DMS79 (cell line): ENCODE measurements at regions not wholly inside any gene's neighbourhood (a gene's known extent, or its start where the extent isn't known, plus 50 kb on each side); places are given as distances from the start of the nearest gene placed in this dataset.
"Not testable (repeated sequence)": the region's sequence is repeated elsewhere in the genome, so short reads cannot be mapped to it uniquely, and the experiment has no call there.

Experiments used
- DNase-seq: peaks from one replicate; lab custom pipeline; 2025; lab: John Stamatoyannopoulos, UW

GRCh38 chr6:79431537-79431933, 105.7 kb downstream of the LCA5 start:
- no peak for DNase-seq

GRCh38 chr6:79430913-79431536, 106.2 kb downstream of the LCA5 start:
- DNase-seq: no peak

DNA sequence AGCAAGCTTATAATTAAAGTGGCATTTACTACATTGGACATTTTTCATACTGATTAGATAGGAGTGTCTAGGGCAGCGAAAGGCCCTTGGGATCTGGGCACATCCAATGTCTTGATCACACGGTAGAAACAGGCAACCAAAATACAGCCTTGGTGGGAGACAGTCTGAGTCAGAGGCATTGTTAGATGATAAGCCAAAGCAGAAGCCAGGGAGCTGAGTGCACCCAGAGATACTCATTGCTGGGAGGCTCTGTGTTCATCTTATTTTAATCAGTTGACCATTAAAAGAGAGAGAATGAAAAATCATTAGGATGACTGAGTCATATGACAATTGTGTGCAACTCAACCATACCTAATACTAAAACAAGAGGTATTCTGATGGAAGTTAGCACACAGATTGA, 109.5 kb downstream of the LCA5 start:
- DNase-seq: no peak

- DNase-seq: no peak
Observed at GRCh38 chr6:79426625-79427278, 110.5 kb downstream of the LCA5 start.

GRCh38 chr6:79425589-79426311, 111.5 kb downstream of the LCA5 start:
- DNase-seq: no peak

DNA sequence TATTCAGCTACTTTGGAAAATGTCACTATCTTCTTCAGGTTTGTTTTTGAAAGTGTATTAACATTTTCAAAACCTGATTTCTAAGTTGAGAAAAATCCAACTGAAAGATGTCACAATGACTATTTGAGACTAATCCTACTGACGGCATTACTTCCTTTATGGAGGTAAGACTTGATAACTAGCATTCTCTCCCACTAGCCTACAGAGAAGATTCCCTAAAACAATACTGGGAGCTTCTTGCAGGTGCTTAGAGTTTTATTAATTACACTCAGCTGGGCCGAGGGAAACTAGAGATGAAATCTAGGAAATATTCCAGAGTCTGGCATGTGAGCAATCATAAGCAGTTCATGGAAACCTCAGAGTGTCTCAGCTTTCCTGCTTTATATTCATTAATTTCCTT, 114.0 kb downstream of the LCA5 start:
- DNase-seq: no peak

DNA sequence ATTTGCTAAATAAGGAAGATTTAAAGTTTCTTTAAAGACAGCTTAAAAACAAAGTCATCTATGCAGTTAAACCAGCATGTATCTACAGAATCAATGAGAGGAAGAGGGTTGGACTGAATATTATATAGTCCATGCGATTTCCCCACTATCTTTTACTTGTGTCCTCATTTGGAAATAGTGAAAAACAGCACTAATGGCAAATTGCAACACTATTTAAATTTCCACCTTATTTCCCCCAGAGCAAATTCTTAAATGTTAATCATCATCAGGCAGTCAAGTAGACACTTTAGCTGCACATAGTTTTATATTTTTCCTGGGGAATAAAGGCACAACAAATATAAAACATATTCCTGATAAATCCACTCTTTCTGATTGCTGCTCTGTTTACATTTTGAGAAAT, 114.6 kb downstream of the LCA5 start:
- DNase-seq: no peak

GRCh38 chr6:79421707-79422484, 115.3 kb downstream of the LCA5 start:
- DNase-seq: peak; percentile 81

GRCh38 chr6:79421001-79421411, 116.2 kb downstream of the LCA5 start:
- DNase-seq: no peak

DNA sequence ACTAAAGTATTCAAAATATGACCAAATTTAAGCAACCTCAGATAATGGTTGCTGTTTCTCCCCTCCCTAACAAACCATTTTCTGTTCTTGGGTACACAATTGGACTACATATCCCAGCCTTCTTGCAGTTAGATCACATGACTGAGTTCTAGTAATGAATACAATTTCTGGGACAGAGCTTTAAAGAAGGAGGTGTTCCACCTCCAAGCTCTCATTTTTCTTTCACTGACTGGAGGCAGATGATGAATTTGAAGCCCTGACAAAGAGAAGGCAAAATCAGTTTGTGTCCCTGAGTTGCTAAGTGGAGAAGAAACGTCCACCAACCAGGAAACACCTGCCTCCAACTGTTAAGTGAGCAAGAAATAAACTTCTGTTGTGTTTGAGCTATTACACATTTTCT, 117.2 kb downstream of the LCA5 start:
- no peak for DNase-seq

DNA sequence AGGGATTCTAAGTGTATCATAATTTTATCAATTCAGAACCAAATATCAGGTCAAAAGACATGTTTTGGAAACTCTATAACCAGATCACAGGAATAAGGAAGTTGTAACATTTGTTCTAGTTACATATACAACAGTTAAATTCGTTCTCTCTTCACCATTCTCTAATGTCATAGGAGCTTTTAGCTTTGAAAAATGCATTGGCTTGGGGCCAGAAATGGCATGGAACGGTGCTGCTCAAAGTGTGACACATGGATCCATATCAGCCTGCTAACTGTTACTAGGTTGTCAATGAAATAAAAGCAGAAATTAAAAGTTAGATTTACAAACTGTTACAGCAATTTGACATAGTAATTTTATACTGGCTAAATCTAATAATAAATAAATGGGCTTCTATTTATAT, 120.3 kb downstream of the LCA5 start:
- no peak for DNase-seq

DNA sequence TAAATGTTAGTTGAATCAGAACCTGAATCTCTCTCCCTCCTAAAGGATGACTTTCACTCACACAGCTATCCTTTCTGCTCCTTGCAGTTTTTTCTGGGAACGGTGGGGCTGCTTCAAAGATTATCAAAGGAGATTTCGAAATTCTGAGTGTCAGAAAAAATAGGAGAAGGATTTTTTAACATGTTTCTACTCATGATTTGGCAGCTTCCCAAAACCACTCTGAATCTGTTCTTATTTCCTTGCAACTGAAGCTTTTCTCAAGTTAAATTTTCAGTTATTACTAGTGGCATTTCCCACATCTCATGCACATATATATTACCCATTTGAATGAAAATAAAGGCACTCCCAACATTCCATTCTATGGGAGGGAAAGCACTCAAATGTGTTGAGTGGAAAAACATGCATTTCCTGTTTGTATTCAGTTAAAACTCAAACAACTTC, 123.6 kb downstream of the LCA5 start:
- no peak for DNase-seq

GRCh38 chr6:79410806-79411205, 126.4 kb downstream of the LCA5 start:
- no peak for DNase-seq

DNA sequence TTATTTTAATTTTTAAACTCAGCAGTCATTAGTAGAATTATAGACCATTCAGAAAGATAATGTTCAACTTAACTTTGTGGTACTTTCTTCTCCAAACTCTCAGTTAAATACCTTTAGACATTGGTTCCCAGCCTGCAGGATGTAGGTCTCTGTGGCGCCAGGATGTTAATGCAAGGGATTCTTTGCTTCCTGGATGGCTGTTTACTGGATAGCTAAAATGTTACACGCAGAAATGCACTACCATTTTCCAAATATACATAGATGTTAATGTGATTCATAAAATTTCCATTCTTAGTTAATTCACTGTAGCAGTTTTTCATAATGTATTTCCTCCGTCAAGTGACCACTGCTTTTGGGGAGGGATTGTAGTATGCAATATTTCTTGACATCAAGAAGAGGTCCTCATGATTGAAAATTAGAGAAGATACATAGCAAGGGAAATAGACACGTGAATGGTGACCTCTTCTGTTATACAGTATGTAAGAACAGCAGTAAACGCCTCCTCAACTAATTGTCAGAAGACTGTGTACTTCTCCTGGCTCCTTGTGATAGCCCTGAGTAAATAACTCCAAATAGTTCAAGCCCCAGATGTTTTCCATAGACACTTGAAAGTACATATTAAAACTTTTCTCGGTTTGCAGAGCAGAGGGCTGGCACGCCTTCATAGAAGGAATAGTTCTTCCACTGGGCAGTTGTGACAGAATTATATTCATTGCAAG, 128.8 kb downstream of the LCA5 start:
- no peak for DNase-seq

DNA sequence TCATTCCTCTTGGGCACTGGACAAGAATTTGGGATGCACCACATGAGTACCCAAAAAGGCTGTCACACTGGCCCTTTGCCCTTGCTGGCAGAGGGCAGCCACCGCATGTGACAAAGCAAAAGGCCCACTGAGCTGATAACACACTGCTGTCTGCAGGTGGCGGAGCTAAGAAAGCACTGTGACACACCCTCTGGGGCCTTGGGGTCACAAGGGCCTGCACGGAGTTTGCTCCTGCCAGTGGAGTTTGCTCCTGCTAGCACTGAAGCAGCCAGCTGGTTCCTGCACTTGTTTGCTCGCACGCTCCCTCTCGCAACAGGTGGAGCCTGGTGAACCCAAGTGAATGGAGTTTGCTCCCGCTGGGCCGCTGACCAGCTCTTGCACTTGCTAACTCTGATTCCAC, 132.6 kb downstream of the LCA5 start:
- DNase-seq: no peak

GRCh38 chr6:79404261-79404660, 133.0 kb downstream of the LCA5 start:
- DNase-seq: no peak

DNA sequence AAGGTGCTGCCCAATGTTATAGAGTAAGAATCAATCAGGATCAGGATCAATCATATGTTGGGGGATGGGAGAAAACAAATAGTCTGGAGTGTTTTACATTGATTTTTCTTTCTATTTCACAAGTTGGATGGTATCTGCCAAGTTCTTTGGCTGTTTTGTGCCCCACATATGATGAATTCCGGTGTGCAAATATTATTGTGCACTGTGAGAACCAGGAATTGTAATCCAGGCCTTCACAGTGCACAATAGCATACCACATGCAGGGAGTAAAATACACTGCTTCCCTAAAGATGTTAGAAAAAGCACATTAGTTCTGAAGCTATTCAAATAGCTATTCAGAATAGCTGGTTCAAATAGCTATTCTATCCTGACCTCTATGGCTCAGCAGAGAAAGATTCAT, 133.7 kb downstream of the LCA5 start:
- DNase-seq: no peak

- DNase-seq: no peak
Observed at GRCh38 chr6:79403086-79403485, 134.1 kb downstream of the LCA5 start.

GRCh38 chr6:79399499-79399898, 137.7 kb downstream of the LCA5 start:
- no peak for DNase-seq

DNA sequence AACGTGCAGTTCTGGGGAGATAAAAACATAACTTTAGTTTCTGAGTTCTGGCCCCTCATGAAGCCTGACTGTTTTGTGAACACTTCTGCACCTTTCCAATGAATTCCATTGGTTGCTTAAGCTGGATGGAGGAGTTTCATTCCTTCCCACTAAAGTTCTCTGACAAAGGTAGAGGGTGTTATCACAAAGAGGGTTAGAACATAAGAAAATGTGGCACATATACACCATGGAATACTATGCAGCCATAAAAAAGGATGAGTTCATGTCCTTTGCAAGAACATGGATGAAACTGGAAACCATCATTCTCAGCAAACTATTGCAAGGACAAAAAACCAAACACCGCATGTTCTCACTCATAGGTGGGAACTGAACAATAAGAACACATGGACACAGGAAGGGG, 138.6 kb downstream of the LCA5 start:
- not testable (repeated sequence) for DNase-seq

DNA sequence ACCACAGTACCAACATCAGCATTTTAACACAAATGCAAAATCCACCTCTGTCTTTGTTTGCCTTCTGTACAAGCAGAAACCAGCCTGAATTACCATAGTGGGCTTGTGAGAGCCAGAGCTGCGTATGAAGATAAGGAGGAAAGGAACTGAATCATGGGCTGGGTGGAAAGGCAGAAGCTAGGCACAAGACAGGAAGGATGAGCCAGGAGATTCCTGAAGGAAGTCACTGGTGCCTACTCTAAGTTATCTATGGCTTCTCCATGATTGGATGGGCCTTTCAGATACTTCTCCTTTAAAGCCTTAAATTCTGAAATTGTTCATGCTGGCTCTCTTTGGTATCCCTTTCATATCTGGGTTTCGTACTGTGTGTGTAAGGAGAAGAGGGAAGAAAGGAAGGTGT, 140.6 kb downstream of the LCA5 start:
- DNase-seq: no peak

GRCh38 chr6:79394690-79395089, 142.5 kb downstream of the LCA5 start:
- no peak for DNase-seq
